ENCODE measurements at regions not wholly inside any gene's neighbourhood (a gene's known extent, or its start where the extent isn't known, plus 50 kb on each side); places are given as distances from the start of the nearest gene placed in this dataset.

DNA sequence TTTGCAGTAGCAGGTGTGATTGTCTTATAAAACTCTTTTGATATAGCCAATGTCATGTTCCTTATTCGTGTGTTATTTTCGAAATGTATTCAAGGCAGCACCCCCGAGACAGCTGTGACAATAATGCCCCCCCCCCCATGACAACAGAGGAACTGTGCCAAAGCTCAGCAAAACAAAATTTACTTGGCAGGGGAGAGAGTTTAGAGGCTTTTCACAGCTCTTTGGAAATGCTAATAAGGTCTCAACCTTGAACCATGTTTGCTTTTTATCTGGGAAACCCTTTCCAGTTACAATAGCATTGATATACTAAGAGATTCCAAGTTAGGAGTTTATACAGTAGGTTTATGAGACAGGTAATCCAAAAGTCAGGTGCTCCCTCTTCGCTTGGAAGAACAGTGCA lies 56.4 kb upstream of the USP44 start:
- DNase-seq (ENCODE audit: low spot score), result no peak

DNA sequence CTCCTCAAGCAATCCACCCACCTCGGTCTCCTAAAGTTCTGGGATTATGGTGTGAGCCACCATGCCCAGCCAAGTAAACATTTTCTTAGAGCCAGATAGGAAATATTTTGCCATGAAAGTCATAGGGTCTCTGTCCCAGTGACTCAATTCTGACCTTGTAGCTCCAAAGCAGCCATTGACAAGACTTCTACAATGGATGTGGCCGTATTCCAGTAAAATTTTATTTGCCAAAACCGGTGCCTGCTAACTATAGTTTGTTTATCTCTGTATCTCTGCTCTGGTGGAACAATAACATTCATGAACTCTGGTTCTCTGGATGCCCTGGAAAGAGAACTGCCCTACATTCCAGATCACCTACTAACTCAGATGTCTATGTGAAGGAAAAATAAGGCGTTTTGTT lies 54.6 kb upstream of the USP44 start:
- DNase-seq (ENCODE audit: low spot score), result no peak

GRCh38 chr12:95605087-95605486 lies 53.8 kb upstream of the USP44 start:
- peak; percentile 65 for DNase-seq (ENCODE audit: low spot score)

- DNase-seq (ENCODE audit: low spot score), result no peak
These were observed 52.3 kb upstream of the USP44 start for GRCh38 chr12:95603351-95604145.

DNA sequence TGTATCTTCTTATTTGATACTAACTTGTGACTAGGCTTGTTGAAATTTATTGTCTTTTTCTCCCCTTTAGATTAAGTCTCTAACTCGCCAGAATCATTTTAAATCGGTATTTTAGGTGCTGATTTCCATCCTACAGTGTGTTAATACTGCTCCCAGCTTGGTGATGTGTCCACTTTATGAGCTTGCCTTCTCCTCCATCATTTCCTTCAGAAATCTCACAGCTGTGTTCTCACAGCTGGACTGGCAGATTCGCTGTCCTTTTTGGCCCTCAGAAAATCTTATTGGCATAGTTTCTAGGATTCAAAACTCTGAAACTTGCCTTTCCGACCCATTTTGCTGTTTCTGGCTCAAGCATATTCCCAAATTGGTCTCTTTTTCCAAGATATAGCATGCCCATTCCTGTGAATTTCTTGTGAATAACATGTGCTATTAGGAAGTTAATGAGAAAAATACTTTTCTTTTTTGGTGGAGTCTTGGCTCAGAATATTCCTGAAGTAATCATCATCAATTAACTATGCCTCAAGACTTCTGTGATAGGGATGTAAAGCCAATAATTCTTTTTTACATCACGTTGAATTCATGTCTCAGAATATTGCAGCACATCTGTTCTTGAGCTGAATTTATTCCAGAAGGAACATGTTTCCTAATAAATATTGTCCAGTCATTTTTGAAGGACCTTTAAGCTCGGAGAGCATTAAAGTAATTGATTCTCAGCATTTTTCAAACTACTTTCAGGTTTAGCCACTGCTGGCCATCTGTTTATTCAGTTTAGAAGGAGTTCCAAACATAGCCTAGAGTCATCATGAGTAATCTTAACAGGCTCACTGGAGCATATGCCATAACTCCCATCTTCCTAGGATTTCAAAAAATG lies 50.0 kb upstream of the USP44 start:
- DNase-seq (ENCODE audit: low spot score), result no peak

Measured in SW480 (cell line).